ENCODE measurements at regions not wholly inside any gene's neighbourhood (a gene's known extent, or its start where the extent isn't known, plus 50 kb on each side); places are given as distances from the start of the nearest gene placed in this dataset.

- ChIA-PET POLR2A (no interaction called here), CTCF (interaction anchor here (1.4 kb wide), 1 partner anchor 8 kb away, joined by 5 read pairs; no protein-coding TSS in a partner anchor)
- DNase-seq (ENCODE audit: extremely low spot score) = no peak
- TF ChIP-seq, protein P1, sequence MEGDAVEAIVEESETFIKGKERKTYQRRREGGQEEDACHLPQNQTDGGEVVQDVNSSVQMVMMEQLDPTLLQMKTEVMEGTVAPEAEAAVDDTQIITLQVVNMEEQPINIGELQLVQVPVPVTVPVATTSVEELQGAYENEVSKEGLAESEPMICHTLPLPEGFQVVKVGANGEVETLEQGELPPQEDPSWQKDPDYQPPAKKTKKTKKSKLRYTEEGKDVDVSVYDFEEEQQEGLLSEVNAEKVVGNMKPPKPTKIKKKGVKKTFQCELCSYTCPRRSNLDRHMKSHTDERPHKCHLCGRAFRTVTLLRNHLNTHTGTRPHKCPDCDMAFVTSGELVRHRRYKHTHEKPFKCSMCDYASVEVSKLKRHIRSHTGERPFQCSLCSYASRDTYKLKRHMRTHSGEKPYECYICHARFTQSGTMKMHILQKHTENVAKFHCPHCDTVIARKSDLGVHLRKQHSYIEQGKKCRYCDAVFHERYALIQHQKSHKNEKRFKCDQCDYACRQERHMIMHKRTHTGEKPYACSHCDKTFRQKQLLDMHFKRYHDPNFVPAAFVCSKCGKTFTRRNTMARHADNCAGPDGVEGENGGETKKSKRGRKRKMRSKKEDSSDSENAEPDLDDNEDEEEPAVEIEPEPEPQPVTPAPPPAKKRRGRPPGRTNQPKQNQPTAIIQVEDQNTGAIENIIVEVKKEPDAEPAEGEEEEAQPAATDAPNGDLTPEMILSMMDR (IDR thresholded peaks at IDR 0.05; ENCODE audit: control extremely low read depth, extremely low read depth, low read depth, missing control alignments) = no peak
These were observed 330.6 kb upstream of the FBXO33 start for GRCh38 chr14:39762576-39763401.

DNA sequence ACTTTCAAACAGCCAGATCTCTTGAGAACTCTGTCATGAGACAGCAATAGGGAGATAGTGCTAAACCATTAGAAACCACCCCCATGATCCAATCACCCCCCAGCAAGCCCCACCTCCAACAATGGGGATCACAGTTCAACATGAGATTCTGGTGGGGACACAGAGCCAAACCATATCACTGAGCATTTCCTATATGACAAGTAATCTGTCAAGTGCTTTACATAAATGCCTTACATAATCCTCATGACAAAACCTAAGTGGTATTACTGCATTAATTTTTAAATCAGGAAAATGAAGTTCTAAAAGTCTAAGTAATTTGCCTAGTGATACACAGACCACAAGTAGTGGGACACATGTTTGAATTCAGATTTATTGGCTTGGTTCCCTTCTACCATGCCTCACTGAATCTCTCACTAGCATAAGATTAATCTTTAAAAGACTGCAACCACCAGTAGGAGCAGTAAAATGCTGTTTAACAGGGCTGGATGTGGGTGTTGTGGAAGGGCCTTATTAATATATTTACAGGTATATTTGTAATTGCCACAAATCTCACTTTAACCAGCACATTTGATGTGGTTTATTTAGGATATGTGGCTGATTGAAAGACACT is 323.1 kb upstream of the FBXO33 start:
- ChIA-PET POLR2A (no interaction called here), CTCF (no interaction called here)
- DNase-seq (ENCODE audit: extremely low spot score) = no peak
- TF ChIP-seq, protein P1 (IDR thresholded peaks at IDR 0.05; ENCODE audit: control extremely low read depth, extremely low read depth, low read depth, missing control alignments) = no peak

GRCh38 chr14:39740454-39740853 is 308.2 kb upstream of the FBXO33 start:
- ChIA-PET POLR2A (no interaction called here), CTCF (no interaction called here)
- DNase-seq (ENCODE audit: extremely low spot score) = no peak
- TF ChIP-seq, protein P1 (IDR thresholded peaks at IDR 0.05; ENCODE audit: control extremely low read depth, extremely low read depth, low read depth, missing control alignments) = no peak

- no peak for DNase-seq (ENCODE audit: extremely low spot score)
- CTCF ChIA-PET = no interaction called here
- POLR2A ChIA-PET = no interaction called here
- TF ChIP-seq, protein P1 (IDR thresholded peaks at IDR 0.05; ENCODE audit: control extremely low read depth, extremely low read depth, low read depth, missing control alignments) = no peak
These were observed 307.6 kb upstream of the FBXO33 start for GRCh38 chr14:39739796-39740195.

DNA sequence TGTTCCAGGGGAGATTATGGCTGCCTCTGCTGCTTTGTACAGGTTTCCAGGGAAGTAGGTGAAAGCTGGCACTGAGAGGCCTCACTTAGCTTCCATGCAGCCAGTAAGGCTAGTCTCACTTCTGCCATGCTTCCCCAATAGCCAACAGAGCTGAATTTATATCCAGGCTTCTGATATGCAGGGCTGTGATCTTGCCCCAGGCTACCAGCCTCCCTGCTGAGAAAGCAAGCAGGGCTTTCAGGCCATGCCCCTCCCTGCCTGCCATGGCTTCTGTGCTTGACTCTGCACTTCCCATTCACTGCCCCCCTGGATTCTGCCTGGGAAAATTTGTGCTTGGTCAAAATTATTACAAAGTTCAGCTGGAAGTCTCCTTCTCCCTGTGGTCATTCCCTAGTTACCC is 302.1 kb upstream of the FBXO33 start:
- TF ChIP-seq, protein P1 (IDR thresholded peaks at IDR 0.05; ENCODE audit: control extremely low read depth, extremely low read depth, low read depth, missing control alignments) = no peak
- POLR2A ChIA-PET = no interaction called here
- CTCF ChIA-PET = no interaction called here
- no peak for DNase-seq (ENCODE audit: extremely low spot score)

DNA sequence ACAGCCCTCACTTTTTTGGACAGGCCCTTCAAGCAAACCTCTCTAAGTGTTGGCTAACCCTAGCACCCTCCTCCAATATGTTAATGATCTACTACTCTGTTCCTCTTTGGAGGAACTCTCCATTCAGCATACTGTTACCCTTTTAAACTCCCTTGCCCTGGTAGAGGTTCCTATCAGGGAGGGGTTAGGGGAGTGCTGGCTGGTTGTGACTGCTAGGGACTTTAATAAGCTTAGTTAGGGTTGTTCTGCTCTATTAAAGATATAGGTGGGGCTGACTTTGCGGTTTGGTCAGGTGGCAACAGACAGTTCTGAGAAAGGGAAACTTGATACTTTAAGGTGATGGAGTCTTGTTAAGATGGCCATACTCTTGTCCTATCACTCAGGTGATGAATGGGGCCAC is 301.5 kb upstream of the FBXO33 start:
- ChIA-PET POLR2A (no interaction called here), CTCF (no interaction called here)
- TF ChIP-seq, protein P1 (IDR thresholded peaks at IDR 0.05; ENCODE audit: control extremely low read depth, extremely low read depth, low read depth, missing control alignments) = no peak
- DNase-seq (ENCODE audit: extremely low spot score) = no peak
